Panc1 (cell line): ENCODE measurements at regions not wholly inside any gene's neighbourhood (a gene's known extent, or its start where the extent isn't known, plus 50 kb on each side); places are given as distances from the start of the nearest gene placed in this dataset.

Source experiments
- ATAC-seq: fragments of 200-7000 bp; cut with Tn5 transposase; 2 replicates; pipeline ENCODE4 v1.9.1; 2020; ENCODE audit warnings: mild to moderate bottlenecking, moderate library complexity
- BruUV-seq: library from RNA; stranded (reverse); fragments of 400-500 nt; replicated peaks from 2 replicates; lab custom pipeline; 2021; lab: Mats Ljungman, UMichigan
- CTCF ChIA-PET: fragments of 300-600 bp; sonication (Branson Sonifier 250); formaldehyde crosslinking; loops from one replicate; lab custom pipeline; 2022; ENCODE audit warnings: antibody characterized with exemption; lab: Charles Lee
- POLR2A ChIA-PET: fragments of 300-600 bp; sonication (Branson Sonifier 250); formaldehyde crosslinking; loops from one replicate; lab custom pipeline; 2022; ENCODE audit warnings: antibody characterized with exemption; lab: Charles Lee
- DNase-seq: peaks from one replicate; pipeline ENCODE4 v3.0.0-alpha.2; 2010; ENCODE audit warnings: low read depth, low spot score
- H3K27ac ChIP-seq: 2 replicates; pipeline ENCODE4 v1.5.1; 2011; ENCODE audit warnings: mild to moderate bottlenecking, low read length, inconsistent platforms
- H3K27me3 ChIP-seq: fragments of 200-500 bp; sonication (Bioruptor generic); 2 replicates; pipeline ENCODE4 v1.6.0; 2014; ENCODE audit warnings: low read length, inconsistent platforms; ENCODE audit not compliant: control insufficient read depth, insufficient read depth
- H3K36me3 ChIP-seq: fragments of 200-500 bp; sonication (Bioruptor generic); 2 replicates; pipeline ENCODE4 v1.5.1; 2014; ENCODE audit warnings: inconsistent platforms, mild to moderate bottlenecking, low read length, moderate library complexity; ENCODE audit not compliant: control insufficient read depth, insufficient read depth
- H3K4me1 ChIP-seq: 2 replicates; pipeline ENCODE4 v1.5.1; 2011; ENCODE audit warnings: inconsistent platforms, mild to moderate bottlenecking, low read length, moderate library complexity; ENCODE audit not compliant: control insufficient read depth, insufficient read depth
- H3K4me3 ChIP-seq, 2 experiments: 2 replicates each; pipeline ENCODE4 v1.5.1; 2011 to 2012; ENCODE audit warnings: low read depth in 2 of 2, low read length in 2 of 2, mild to moderate bottlenecking in 2 of 2, inconsistent platforms in 1 of 2, moderate library complexity in 1 of 2
- H3K9me3 ChIP-seq: fragments of 200-500 bp; sonication (Bioruptor generic); 2 replicates; pipeline ENCODE4 v1.5.1; 2014; ENCODE audit warnings: low read depth, mild to moderate bottlenecking, inconsistent platforms, low read length, moderate library complexity; ENCODE audit not compliant: control insufficient read depth, insufficient read depth
- CTCF ChIP-seq: fragments of 450-650 bp; IDR thresholded peaks from 2 replicates; pipeline ENCODE4 v1.5.1; 2017; ENCODE audit warnings: mild to moderate bottlenecking
- POLR2AphosphoS5 ChIP-seq: IDR thresholded peaks from 2 replicates; pipeline ENCODE4 v1.6.1; 2012; ENCODE audit warnings: mild to moderate bottlenecking, low read depth, low read length, moderate library complexity
- REST ChIP-seq, 2 experiments: IDR thresholded peaks; 2 replicates each; pipeline ENCODE4 v1.6.1; 2011 to 2012; ENCODE audit warnings: low read depth in 2 of 2, control low read depth in 1 of 2, low read length in 1 of 2, mild to moderate bottlenecking in 1 of 2, moderate library complexity in 1 of 2; ENCODE audit not compliant: insufficient read depth in 1 of 2
- SIN3A ChIP-seq: IDR thresholded peaks from 2 replicates; pipeline ENCODE4 v1.6.1; 2012; ENCODE audit warnings: low read depth, mild to moderate bottlenecking, low read length, moderate library complexity, borderline replicate concordance; ENCODE audit not compliant: insufficient read depth
- TCF7L2 ChIP-seq: IDR thresholded peaks from 2 replicates; pipeline ENCODE4 v1.6.1; 2011; ENCODE audit warnings: mild to moderate bottlenecking, low read depth, low read length, inconsistent platforms
- in situ Hi-C: cut with HindIII; loops from 2 replicates; pipeline ENCODE4 v1.10.0; 2016; ENCODE audit warnings: low sequenced_read_pairs, low pct_unique_long_range_greater_than_20kb
- intact Hi-C: fragments of 100-400 bp; cut with micrococcal nuclease; formaldehyde crosslinking; loops from one replicate; pipeline ENCODE4 v1.10.0; 2022; ENCODE audit not compliant: unreplicated experiment

- Histone ChIP-seq H3K4me3 (no peak overlapping the region), H3K4me1 (peaks cover 10% of the 10 kb centered on the region), H3K27ac (no peak overlapping the region), H3K27me3 (no peaks in the 10 kb centered on the region), H3K36me3 (no peaks in the 10 kb centered on the region), H3K9me3 (no peaks in the 10 kb centered on the region)
- no TSS peak for BruUV-seq
- no peak for DNase-seq
- ATAC-seq, result no peak
- in situ Hi-C loops (no loop called here), intact Hi-C loops (no loop called here)
- TF ChIP-seq SIN3A, result no peak
- TF ChIP-seq REST (IDR thresholded peaks at IDR 0.05; ENCODE audit: insufficient read depth in 1 of 2, low read depth in 2 of 2, low read length in 1 of 2), result no peak
- no peak for TF ChIP-seq CTCF
- TF ChIP-seq POLR2AphosphoS5, result no peak
- TF ChIP-seq TCF7L2, result no peak
- POLR2A ChIA-PET, result no interaction called here
- CTCF ChIA-PET, result no interaction called here
Measured at GRCh38 chr2:203626952-203627681, 79.3 kb upstream of the CD28 start.

GRCh38 chr2:203629699-203630098, 76.7 kb upstream of the CD28 start:
- BruUV-seq, result no TSS peak
- DNase-seq, result no peak
- Histone ChIP-seq H3K27ac (no peak overlapping the region), H3K36me3 (no peaks in the 10 kb centered on the region), H3K9me3 (no peaks in the 10 kb centered on the region), H3K4me1 (peaks cover 10% of the 10 kb centered on the region), H3K27me3 (no peaks in the 10 kb centered on the region), H3K4me3 (no peak overlapping the region)
- TF ChIP-seq CTCF (no peak), SIN3A (no peak), REST (IDR thresholded peaks at IDR 0.05; ENCODE audit: insufficient read depth in 1 of 2, low read depth in 2 of 2, low read length in 1 of 2) (no peak), POLR2AphosphoS5 (no peak), TCF7L2 (no peak)
- ATAC-seq, result no peak
- POLR2A ChIA-PET, result no interaction called here
- CTCF ChIA-PET, result no interaction called here
- intact Hi-C loops, result no loop called here
- in situ Hi-C loops, result no loop called here
